T47D (cell line): ENCODE measurements at regions not wholly inside any gene's neighbourhood (a gene's known extent, or its start where the extent isn't known, plus 50 kb on each side); places are given as distances from the start of the nearest gene placed in this dataset.
A peak's percentile ranks its signal among the peaks of the same experiment; 100 is the strongest.
"Not testable (repeated sequence)": the region's sequence is repeated elsewhere in the genome, so short reads cannot be mapped to it uniquely, and the experiment has no call there.

ENCODE experiments used
- DNase-seq, 2 experiments: peaks; one replicate each; pipeline versions ENCODE4 v3.0.0 to v3.0.0-alpha.2; 2011 to 2012; ENCODE audit warnings: low read depth in 1 of 2, low spot score in 1 of 2
- JUND ChIP-seq: IDR thresholded peaks from 2 replicates; pipeline ENCODE4 v1.6.1; 2012; ENCODE audit warnings: low read depth
- in situ Hi-C: cut with HindIII; loops from 2 replicates; pipeline ENCODE4 v1.10.0; 2016; ENCODE audit warnings: low sequenced_read_pairs, low pct_unique_long_range_greater_than_20kb

DNA sequence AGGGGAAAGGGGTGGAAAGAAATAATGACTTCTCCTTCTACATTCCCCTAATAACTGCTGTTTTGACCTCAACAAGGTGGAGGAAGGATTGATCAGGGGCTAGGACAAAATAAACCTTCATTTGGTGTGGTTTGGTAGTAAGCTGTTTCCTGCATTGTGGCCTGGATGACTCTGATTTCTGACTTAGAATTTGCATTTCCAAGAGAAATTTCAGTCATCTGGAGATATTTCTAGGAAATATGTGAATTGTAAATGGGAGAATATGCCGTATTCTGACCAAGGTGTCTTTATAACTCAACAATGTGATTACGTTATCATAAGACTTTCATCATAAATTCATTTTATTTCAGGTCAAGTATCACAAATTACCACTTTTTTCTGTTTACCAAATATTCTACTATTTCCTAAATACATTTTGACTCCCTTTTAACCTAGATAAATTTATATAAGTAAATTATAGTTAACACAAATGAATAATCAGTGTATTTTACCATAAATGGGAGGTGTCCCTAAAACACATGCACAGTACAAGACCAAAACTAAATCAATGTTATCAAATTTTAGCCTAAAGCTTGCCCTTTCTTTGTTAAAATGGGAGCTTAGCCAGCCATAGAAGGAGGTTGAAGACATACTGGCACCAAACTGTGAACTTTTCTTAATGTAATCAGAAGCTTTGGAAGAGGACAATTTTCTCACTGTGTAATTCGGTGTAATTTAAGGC lies 828.8 kb downstream of the TMTC2 start:
- in situ Hi-C loops: no loop called here
- no peak for TF ChIP-seq JUND
- DNase-seq: no peak

DNA sequence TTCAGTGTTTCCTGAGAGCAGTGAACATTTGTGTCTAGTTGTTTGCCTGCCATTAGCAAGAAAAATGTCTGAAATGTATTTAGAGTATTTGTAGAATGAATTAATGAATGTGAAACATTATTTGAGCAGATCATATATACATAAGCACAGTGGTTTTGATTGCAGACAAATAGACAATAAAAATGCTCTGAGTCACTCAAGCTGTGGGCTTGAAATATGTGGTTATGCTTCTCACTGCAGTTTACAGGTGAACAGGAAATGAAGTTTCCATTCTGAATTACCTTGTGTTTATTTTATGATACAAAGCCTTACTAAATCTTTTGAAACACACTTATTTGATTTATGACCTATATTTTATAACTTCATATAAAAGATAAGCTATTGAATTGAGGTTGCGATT lies 827.7 kb downstream of the TMTC2 start:
- no peak for TF ChIP-seq JUND
- in situ Hi-C loops: no loop called here
- DNase-seq: peak in 1 of 2 experiments; percentile 30

DNA sequence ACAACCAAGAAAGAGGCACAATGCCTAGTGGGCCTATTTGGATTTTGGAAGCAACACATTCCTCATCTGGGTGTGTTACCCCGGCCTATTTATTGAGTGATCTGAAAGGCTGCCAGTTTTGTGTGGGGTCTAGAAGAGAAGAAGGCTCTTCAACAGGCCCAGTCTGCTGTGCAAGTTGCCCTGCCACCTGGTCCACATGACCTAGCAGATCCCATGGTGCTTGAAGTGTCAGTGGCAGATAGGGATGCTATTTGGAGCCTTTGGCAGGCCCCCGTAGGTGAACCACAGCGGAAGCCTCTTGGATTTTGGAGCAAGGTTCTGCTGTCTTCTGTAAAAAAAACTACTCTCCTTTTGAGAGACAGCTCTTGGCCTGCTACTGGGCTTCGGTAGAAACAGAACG lies 820.1 kb downstream of the TMTC2 start:
- DNase-seq: no peak
- no peak for TF ChIP-seq JUND
- in situ Hi-C loops: no loop called here

GRCh38 chr12:83505586-83505985 lies 818.9 kb downstream of the TMTC2 start:
- no peak for TF ChIP-seq JUND
- in situ Hi-C loops: no loop called here
- no peak for DNase-seq

- not testable (repeated sequence) for DNase-seq
Observed at GRCh38 chr12:83499894-83500293, 813.2 kb downstream of the TMTC2 start.

DNA sequence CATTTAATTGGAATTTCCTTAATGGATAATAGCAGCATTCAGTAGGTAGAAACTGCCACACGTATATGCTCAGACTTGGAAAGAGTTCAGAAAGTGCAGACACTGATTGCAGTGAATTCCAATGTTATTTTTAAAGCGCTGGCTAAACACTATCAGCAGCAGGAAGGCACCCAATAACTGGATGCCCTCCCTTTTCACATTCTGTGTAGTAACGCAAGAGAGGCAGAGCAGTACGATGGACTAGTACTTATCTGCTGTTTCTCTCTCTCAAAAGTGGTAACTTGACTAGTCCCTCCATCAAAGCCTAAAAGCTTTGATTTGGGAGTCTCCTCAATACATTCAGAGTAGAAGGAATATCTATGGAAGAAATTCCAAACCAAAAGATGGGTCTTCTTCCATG lies 791.0 kb downstream of the TMTC2 start:
- no peak for DNase-seq
- in situ Hi-C loops: no loop called here
- TF ChIP-seq JUND: no peak

More at GRCh38 chr12:83499894-83500293, 813.2 kb downstream of the TMTC2 start:
- in situ Hi-C loops: not testable (repeated sequence)

DNA sequence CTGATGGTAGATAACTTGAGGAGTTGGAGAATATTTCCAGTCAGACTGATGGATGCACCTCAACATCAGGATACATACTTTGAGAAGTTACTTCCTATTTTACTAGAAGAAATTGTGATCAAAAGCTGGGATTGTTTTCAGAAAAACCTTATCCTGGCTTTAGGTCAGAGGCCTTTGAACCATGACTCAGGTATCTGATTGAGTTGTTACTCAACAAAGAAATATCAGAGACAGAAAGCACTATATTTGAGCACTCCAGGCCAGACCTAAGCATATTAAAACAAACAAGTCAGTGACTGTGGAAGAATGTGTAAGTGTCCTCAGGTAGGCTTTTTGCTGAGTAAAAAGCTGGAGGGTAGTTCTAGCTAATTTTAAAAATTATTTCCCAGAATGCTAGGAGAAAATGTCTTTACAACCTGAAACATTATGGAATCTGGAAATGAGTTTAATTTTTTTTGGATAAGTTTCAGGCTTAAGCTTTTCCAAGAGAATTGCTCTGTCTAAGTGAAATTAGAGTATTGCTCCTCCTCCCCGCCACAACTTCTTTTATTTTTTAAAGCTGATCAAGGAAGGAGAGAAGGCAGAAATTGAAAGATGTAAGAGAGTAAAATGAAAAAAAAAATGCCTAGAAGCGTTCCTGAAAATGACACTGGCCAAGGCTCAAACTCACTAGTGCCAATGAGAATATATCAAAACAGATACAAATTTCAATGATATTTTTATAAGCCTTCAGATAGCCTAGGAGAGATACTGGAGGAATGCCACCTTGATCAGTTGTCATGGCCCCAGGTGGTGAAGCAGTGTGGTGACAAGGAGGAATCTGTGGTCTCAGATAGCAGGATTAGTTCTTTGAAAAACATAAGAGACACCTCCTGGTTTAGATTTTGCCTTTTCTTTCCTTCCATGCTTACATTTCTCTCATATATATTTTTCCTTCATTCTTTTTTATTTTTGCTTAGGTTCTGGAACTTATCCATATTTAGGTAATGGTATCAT lies 790.3 kb downstream of the TMTC2 start:
- DNase-seq: no peak
- no peak for TF ChIP-seq JUND
- in situ Hi-C loops: no loop called here

GRCh38 chr12:83476006-83476405 lies 789.3 kb downstream of the TMTC2 start:
- no peak for TF ChIP-seq JUND
- in situ Hi-C loops: no loop called here
- no peak for DNase-seq

GRCh38 chr12:83474369-83474768 lies 787.7 kb downstream of the TMTC2 start:
- TF ChIP-seq JUND: no peak
- in situ Hi-C loops: no loop called here
- DNase-seq: no peak

DNA sequence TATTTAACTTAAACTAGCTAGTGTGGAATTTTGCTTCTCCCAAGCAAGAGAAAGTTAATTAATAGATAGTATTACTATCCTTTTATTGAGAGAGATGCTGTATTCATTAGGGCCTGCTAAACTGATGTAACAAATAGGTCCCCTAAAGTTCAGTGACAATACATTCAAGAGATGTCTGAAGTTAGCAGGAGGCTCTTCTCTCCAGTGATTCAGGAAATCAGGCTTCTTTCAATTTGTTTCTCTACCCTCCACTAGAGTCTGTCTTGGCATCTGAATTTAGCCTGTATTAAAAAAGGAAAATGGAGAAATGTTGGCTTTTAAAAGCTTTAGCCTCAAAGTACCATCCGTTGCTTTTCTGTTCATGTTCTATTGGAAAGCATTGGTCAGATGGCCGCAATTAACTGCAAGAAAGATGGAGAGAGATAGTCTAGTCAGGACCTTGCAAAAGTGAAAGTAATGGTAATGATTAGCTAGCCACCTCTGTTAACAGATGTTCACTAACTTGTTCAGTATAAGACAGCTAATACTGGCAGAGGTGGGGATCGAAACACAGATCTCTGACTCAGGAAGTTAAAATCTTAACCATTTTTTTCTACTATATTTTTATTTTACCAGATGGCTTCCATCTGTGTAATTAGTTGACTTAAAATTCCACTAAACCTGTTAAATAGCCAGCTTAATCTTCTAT lies 786.8 kb downstream of the TMTC2 start:
- in situ Hi-C loops: no loop called here
- no peak for DNase-seq
- TF ChIP-seq JUND: no peak

GRCh38 chr12:83472772-83473171 lies 786.1 kb downstream of the TMTC2 start:
- no peak for DNase-seq
- TF ChIP-seq JUND: no peak
- in situ Hi-C loops: no loop called here

DNA sequence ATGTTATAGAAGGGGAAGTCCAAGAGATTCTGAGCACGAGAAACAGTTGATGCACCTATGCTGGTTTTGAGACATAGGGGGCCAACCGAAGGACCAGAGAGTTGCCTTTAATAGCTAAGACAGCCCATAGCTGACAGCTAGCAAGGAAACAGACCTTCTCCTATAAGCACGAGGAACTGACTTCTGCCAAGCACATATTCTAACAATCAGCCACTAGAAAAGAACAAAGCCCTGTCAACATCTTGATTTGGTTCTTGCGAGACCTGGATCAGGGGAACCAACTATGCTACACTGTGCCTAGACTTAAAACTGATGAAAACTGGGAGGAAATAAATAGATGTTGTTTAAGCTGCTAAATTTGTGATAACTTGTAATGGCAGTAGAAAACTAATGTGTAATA lies 785.6 kb downstream of the TMTC2 start:
- in situ Hi-C loops: no loop called here
- DNase-seq: no peak
- TF ChIP-seq JUND: no peak

- in situ Hi-C loops: no loop called here
- DNase-seq: no peak
- no peak for TF ChIP-seq JUND
Observed at GRCh38 chr12:83471341-83471740, 784.6 kb downstream of the TMTC2 start.
